Activated T-helper 9 cell treated with anti-CD3 and anti-CD28 coated beads, Interleukin-2, amount 50 U/mL, for 16 hours (primary cell): ENCODE measurements at regions not wholly inside any gene's neighbourhood (a gene's known extent, or its start where the extent isn't known, plus 50 kb on each side); places are given as distances from the start of the nearest gene placed in this dataset.

Source experiments
- DNase-seq: peaks from one replicate; pipeline ENCODE4 v3.0.0-alpha.2; 2020; ENCODE audit warnings: low read depth

- no peak for DNase-seq
Observed at GRCh38 chr11:69918231-69918937, 99.2 kb upstream of the FGF3 start.

GRCh38 chr11:69918938-69919650, 99.9 kb upstream of the FGF3 start:
- DNase-seq = peak; percentile 46

- no peak for DNase-seq
Observed at GRCh38 chr11:69919659-69920344, 100.6 kb upstream of the FGF3 start.

GRCh38 chr11:69920345-69921127, 101.3 kb upstream of the FGF3 start:
- DNase-seq = no peak

DNA sequence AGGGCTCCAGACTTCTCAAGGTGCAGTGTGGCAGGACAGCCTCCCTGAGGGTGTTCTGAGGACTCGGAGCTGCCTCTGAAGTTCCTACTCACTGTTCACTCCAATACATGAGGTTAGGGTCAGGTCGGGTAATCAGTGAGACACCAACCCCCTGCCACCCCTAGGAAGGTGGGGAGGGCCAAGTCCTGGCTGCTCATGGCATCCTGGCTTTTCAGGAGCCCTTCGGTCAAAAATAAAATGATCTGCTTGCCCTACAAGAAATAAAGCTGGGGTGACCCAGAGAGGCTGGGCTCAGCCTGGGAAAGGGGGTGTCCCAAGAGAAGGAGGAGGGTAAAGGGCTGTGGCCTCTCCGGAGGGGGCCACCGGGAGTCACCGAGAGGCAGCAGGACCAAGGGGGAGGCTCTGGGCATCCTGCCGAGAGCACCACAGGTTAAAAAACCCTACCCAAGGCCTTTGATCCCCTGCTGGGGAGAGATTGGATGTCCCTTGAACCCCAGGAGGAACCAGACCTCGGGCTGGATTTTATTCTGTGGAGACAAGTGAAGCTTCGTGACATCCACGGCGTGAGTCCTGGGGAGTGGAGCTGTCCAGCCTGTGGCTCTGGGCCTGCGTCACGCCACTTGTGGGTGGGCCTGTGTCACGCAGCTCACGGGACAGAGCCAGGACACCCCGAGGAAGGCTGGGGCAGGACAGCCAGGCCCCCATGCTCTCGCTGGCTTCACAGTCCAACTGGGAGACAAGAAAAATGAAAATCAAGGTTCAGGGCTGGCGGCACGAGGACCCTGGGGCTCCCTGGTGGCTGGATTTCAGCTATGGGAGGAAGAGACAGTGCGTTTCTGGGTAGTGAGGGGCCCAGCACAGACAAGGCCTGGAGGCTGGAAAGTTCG, 102.2 kb upstream of the FGF3 start:
- DNase-seq = no peak

GRCh38 chr11:69922015-69922595, 102.9 kb upstream of the FGF3 start:
- no peak for DNase-seq

DNA sequence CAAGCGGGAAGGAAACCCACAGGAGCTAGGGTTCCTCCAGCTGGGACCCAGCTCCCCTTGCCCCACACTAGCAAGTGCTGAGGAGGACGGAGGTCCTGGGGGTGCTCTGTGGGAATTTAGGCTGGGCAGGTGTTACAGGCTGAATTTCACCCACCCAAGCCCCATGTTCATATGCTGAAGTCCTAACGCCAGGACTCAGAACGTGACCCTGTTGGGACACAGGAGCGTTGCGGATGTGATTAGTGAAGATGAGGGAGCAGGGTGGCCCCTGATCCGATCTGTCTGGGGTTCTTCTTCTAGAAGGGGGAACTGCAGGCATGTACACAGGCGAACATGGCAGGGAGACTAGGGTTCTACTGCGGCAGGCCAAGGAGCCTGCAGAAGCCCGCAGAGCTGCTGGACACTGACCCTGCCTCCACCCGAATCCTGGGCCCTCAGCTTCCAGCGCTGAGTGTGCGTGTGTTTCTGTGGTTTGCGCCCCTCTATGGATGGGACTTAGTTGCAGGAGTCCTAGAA, 103.4 kb upstream of the FGF3 start:
- DNase-seq = no peak

GRCh38 chr11:69923196-69923595, 104.0 kb upstream of the FGF3 start:
- DNase-seq = no peak

- DNase-seq = no peak
Observed at GRCh38 chr11:69923641-69924307, 104.6 kb upstream of the FGF3 start.

GRCh38 chr11:69924308-69925161, 105.3 kb upstream of the FGF3 start:
- no peak for DNase-seq

GRCh38 chr11:69925366-69926196, 106.4 kb upstream of the FGF3 start:
- no peak for DNase-seq

DNA sequence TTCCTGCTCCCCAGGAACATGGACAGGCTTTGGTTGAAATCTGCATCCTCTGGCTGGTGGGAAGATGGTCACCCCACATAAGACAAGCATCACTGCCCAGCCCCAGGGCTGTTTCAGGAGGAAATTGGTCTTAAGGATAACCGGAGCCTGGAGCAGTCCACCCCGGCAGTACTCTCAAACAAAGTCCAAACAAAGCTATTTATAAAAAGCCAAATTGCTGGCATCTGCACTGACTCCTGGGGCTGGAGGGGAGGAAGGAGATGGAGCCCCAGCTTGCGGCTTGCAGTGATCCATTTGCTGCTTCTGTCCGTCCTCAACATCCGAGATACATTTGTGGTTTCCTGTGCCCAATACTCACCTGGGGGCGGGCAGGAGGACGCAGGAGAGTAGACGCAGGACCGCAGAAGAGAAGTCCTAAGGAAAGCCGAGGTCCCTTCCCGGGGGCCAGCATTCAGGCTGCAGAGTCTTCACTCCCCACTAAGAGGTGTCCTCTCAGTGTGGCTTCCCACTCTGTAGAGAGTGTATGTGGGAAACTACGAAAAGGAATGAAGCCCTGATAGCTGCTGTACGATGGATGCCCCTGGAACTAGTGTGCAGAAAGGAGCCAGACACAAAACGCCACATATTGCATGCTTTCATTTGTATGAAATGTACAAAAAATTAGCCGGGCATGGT, 107.3 kb upstream of the FGF3 start:
- no peak for DNase-seq

DNA sequence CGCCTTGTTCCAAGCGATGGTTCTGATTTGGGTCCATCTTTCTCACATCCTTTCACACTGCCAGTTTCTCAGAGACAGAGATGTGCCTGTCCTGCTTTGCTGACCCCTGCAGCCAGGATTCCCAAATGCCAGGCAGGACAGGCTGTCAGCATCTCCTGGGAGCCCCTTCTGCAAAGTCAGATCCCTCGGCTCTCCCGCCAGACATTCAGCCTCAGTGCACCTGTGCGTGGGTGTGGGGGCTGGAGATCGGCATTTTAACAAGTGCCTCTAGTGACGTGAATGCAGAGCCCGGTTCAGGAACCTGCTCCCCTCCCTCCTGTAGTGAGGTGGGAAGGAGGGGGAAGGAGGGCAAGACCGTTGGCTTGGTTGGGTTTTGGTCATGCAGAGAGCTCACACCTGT, 108.9 kb upstream of the FGF3 start:
- DNase-seq = no peak

GRCh38 chr11:69928975-69929374, 109.8 kb upstream of the FGF3 start:
- DNase-seq = no peak

DNA sequence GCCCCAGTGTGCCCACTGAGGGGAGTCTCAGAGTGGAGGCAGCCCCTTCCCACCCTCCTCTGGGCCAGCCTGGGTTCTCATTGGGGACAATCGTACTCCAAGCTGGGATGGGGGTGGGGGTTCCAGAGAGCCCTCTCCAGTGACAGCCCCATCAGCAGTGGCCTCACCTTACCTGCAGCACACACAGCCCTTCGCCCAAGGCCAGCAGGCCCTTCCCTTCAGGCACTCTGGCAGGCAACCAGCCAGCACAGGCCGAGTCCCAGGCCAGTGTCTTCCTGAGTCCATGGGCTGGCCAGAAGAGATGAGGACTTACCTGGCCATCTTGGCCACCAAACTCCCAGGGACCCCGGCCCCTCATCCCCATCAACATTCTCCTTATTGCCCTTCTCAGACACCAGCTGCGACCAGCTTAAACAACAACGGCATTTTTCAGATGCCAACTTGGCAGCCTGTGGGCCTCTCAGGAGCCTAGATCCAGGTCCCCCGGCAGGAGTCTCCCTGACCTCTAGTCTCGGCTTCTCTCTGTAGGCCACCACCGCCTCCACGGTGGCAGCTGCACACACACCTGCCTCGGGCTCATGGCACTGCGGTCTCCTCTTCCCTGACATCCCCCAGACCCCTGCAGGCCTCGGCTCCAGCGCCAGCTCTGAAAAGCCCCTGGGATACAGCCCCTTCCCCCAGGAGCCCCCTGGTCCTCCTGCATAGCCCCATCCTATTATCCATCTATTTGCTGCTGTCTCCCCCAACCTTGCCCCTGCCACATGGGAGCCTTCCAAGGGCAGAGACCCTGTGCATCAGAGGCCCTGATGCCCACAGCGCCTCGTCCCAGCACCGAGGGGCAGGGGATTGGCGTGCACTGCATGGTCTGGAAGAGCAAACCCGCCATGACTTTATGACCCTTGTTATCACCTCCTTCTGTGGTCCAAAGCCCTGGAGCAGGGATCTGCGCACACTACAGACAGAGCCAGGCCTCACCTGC, 111.2 kb upstream of the FGF3 start:
- DNase-seq = no peak
